COLO668 (cell line): ENCODE measurements at regions not wholly inside any gene's neighbourhood (a gene's known extent, or its start where the extent isn't known, plus 50 kb on each side); places are given as distances from the start of the nearest gene placed in this dataset.

Experiments
- DNase-seq: peaks from one replicate; lab custom pipeline; 2025; ENCODE audit not compliant: unreplicated experiment; lab: John Stamatoyannopoulos, UW

DNA sequence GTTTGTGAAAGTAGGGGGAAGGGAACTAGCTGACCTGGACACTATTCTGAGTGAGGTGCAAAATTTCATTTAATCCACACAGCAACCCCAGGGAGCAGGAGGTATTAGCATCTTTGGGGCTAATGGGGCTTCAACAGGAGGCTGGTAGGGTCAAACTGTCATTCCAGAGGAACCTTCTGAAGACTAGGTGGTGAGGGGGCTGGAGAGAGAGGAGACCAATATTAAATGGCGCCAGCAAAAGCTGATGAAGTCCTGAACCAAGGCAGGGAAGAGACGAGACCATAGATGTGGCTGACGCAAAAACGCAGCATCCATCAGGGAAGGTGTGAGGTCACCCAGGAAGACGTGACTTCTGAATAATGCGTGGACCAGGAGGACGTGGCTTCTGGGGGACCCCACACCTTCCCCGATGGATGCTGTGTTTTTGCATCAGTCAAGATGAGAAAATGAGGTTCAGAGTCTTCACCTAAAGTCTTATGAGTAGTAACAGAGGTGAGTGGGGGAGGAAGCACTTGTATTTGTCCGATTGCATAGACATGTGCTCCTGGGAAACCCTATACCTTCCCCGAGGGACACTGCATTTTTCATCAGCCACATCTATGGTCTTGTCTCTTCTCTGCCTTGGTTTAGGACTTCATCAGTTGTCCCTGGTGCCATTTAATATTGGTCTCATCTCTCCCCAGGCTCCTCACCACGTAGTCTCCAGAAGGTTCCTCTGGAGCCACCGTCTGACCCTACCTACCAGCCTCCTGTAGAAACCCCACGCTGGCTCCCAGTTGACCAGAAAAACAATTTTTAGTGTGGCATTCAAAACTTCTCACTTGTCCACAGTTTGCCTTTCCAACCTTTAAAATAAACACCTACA, 188.6 kb downstream of the MYCN start:
- DNase-seq = no peak

DNA sequence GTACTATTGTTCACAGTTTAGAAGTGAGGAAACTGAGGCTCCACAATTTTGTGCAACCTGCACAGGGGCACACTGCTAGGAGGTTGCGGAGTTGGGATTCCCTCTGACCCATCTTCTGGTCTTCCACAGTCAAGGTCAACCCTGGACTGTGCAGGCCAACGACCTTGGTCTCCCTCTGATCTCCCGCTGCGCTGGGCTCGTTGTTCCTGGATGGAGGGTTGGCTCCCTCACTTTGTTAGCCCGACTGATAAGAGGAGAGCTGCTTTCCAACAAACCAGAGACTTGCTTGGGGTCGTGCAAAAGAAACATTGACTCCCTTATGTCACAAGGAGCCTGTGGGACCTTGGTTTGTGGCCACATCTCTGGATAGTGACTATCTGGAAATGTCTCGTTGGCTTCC, 187.6 kb downstream of the MYCN start:
- DNase-seq = no peak

DNA sequence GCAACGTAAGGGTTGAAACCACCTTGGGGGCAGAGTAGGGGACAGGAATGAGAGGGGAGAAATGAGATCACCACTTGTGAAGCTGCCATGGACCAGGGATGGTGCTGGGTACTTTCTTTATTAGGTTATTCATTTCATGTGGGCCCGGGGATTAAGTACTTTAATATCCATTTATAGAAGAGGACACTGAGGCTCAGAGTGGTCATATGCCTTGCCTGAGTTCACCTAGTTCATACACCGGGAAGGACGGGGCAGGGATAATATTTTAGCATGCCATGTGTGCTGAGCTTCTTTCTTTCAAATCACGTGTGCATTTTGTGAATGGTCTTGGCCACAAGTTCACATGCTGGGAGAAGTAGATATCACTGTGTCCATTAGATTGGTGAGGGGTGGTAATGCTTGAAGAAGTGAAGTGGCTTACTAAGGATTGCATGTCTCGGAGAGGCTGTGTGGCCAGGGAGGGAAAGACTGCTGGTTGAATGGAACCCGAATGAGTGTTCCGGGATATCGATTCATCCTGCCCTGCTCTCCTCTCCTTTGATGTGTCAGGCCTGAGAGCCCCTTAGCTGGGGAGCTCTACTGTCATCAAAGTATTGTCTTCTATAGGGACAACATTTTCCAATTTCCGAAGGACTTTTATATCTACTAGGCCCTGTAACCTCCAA, 187.1 kb downstream of the MYCN start:
- no peak for DNase-seq

DNA sequence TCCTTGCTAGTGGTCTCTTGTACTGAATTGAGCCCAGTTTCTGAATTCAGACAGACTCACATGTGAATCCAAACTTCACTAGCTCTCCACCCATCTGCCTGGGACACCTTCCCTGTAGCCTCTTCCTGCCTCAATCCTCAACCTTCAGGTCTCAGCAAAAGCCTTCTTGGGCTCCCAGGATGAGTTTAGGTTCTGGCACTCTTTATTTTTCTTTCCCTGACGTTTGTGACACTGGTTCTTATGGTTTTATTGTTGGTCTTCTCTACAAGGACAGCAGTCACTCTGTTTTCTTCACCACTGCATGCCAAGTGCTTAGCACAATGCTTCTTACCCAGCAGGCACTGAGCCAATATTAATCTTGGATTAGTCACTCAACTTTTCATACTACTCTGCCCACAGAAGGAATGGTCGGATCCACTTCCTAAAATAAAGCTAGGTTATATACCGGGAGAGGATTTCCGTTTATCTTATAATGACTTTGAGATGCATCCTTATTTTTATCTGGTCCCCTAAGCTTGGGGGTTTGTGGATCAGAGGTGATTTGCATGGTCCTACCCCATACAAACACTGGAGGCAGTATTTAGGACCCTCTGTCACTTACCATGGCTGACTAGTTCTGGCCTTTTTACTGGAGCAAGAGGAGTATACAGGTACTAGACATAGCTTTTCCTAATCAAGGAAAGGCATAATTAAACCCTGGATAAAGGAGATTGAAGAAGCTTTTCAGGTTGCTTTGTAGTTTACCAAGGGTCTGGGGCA, 186.3 kb downstream of the MYCN start:
- DNase-seq = no peak

DNA sequence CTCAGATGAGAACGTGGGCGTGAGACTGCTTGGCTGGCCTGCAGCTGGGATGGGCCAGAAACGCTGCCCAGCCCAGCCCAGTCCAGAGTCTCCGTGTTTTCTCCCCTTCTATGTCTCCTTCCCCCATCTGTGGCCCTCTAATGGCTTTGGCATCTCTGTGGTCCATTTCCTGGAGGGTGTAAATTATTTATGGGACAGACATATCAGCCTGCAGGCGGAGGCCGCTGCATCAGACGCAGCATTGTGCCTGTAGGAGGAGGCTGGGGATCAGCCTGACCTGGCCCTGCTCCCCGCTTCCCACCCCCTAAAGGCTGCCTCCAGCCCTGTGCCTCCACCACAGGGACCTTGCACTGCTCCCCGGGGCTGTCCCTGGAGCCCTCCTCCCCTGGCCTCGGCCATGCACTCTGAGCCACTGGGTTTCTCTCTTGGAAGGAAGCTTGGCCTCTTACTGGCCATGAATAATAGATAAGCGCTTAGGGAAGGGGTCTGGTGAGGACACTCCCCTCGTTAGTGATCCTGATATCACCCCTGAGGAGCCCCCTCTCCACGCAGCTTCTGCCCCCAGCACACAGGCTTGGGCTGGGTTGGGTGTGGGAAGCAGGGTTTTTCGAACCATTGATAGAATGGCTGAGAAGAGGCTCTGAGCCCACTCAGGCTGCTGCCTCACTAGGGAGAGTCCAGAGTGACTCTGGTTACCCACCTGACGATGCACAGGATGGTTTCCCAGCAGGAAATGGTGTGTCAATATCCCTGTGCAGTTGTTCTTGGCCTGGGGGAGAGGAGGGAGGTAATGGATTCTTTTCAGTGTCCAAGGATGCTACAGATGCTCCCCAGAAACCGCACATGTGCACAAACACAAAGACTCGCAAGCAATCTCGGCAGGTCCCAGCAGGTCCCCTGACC, 185.5 kb downstream of the MYCN start:
- no peak for DNase-seq

DNA sequence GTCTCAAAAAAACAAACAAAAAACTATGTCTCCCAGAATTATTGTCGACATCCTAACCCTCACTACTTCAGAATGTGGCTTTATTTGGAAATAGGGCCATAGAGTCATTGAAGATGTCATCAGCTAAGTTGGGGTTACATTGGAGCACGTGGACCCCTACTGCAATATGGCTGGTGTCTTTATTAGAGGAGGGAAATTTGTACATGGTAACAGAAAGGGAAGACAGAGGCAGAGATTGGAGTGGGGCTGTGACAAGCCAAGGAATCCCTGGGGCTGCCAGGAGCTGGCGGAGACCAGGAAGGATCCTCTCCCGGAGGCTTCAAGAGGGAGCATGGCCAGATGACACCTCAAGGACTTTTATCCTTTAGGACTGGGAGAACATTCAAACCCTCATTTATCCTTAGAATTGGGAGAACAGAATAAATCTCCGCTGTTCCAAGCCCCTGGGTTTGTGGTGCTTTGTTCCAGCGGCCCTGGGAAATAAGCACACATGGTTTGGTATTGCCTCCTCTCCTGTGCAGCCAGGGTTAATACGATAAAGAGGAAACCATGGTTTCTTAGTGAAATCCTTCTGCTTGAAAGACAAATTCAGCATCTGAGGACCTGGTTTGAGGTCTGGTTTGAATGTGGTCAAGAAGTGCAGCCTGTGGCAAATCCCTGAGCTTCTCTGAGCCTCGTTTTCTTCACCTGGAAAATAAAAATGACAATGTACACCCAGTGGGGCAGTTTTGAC, 184.7 kb downstream of the MYCN start:
- no peak for DNase-seq

DNA sequence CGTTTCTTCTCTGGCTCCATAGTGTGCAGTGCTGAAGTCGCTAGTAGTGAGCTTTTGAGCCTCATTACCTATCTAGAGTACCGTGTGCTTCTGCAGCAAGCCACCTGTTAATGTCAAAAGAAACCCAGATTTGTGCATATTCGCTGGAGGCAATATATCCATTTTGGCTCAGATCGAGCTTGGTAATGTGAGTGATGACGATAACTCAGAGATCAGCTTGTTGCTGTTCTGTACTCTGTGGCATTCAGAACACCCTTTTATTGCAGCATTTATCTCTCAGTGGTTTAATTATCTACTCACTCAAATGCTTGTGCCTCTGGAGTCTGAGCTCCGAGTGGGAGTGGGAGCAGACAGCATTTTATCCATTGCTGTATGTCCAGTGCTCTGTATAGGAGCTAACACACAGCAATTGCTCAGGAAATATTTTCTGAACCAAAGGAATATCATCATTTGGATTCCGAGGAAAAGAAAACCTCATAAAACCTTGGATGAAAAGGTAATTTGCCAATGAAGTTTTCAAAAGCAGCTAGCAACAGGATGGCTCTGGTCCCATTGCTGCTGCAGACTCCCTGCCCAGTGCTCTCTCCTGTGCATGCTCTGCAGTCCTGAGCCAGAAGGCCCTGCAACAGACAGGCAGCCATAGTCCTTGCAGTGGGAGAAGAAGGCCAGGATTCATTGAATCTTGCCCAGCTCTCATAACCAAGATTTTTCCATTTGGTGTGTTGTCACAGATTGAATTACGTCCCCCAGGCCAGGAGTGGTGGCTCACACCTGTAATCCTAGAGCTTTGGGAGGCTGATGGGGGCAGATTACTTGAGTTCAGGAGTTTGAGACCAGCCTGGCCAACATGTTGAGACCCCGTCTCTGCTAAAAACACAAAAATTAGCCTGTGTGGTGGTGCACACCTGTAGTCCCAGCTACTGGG, 183.8 kb downstream of the MYCN start:
- DNase-seq = no peak

DNA sequence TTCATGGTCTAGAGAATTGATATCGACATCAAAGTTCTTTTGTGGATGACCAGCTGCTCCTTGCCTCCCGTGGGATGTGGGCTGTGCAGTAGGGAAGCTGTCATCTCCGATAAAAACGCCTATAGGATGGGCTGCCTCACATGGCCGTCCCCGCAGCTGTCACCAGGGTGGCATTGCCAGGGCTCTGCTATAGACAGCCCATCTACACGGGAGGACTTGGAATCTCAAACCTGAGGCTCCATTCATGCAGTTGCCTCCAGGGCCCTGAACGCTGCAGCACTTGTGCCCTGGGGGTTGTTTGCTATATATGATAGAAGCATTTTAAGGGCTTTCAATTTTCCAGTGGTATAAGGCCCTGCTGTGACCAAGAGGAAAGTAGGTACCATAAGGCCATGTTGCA, 183.1 kb downstream of the MYCN start:
- no peak for DNase-seq

DNA sequence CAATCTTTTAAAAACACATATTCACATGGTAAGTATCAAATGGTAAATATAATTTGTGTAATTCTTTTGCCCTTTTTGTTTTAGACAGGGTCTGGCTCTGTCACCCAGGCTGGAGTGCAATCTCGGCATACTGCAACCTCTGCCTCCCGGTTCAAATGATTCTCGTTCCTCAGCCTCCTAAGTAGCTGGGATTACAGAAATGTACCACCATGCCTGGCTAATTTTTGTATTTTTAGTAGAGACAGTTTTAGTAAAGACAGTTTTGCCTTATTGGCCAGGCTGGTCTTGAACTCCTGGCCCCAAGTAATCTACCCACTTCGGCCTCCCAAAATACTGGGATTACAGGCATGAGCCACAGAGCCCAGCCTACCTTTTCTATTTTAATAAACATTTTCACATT, 182.2 kb downstream of the MYCN start:
- DNase-seq = no peak

DNA sequence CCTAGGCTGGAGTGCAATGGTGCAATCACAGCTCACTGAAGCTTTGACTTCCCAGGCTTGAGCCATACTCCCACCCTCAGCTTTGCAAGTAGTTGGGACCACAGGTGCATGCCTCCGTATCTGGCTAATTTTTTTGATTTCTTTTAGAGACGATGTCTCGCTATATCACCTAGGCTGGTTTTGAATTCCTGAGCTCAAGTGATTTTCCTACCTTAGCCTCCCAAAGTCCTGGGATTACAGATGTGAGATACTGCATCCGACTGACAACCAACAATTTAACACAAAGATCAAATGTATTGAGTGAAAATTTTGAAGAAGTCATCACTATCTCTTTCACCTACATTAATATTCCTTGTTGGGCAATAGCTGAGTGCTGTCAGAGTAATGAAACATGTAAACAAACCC, 181.6 kb downstream of the MYCN start:
- DNase-seq = no peak

DNA sequence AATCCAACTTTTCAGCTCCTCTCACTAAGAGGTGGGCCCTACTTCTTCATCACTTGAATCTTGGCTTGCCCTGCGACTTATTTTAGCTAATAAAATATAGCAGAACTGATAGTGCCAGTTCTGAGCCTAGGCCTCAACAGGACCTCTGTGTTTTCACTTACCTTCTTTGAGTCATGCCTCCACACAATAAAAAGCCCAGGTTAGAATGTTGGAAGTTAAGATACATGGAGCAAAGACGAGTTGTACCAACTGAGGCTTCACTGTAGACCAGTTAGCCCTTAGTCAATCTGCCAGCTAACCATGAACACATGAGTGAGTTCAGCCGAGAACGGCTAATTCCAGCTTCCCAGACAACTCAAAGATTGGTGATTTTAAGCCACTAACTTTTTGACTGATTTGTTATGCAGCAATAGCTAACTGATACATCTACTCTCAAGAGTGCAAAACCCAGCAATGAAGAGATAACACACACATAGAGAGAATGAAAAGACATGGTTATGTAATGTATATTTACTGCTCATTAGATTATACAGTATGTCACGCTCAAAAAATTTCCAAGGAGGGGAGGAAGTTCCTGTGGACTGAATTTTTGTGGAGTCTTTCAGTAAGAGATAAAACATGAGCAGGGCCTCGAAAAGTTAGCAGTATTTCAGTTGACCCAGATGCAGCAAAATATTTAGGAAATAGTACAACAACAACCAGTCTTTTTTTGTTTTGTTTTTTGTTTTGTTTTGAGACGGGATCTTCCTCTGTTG, 181.1 kb downstream of the MYCN start:
- no peak for DNase-seq

DNA sequence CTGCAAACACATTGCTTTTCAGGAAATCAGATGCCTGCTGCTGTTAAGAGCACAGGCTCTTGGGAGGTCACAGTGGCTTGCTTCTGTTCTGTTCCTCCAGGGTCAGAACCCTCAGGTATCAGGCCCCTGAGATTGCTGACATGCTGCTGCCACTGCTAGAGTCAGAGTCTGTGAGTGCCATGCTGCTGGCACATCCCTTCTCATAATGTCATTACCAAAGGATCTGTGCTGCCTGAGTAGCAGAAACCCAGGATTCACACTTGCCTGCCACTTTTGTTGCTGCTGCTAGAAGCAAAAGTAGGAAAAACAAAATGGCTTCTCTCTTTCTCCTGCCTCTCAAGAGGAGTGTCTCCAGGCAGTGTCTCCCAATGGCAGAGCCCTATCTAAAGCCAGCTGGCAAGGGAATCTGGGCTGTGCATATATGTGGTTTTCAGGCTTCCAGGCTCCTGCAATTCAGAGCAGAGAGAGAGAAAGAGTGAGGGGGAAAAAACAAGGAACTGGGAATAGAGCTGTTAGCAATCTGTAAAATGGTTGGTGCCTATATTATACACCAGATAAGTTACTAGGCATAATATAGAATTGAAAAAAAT, 180.3 kb downstream of the MYCN start:
- DNase-seq = no peak

DNA sequence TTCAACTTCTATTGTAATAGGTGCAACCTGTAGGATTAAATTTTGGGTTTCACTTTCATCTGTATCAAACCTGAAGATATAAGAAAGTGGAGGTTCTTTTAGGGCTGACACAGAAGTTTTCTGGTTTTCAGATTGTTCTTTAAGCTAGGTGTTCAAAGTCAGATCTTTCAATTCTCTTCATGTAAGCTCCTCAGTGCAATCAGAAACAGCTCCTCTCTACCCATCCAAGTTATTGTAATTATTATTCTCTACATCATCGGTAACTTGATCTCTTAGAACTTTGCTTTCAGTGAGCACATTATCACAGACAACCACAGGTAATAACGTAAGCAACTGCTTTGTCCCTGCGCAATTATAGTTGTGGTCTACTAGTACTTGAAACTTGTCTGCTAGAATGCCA, 179.4 kb downstream of the MYCN start:
- no peak for DNase-seq

DNA sequence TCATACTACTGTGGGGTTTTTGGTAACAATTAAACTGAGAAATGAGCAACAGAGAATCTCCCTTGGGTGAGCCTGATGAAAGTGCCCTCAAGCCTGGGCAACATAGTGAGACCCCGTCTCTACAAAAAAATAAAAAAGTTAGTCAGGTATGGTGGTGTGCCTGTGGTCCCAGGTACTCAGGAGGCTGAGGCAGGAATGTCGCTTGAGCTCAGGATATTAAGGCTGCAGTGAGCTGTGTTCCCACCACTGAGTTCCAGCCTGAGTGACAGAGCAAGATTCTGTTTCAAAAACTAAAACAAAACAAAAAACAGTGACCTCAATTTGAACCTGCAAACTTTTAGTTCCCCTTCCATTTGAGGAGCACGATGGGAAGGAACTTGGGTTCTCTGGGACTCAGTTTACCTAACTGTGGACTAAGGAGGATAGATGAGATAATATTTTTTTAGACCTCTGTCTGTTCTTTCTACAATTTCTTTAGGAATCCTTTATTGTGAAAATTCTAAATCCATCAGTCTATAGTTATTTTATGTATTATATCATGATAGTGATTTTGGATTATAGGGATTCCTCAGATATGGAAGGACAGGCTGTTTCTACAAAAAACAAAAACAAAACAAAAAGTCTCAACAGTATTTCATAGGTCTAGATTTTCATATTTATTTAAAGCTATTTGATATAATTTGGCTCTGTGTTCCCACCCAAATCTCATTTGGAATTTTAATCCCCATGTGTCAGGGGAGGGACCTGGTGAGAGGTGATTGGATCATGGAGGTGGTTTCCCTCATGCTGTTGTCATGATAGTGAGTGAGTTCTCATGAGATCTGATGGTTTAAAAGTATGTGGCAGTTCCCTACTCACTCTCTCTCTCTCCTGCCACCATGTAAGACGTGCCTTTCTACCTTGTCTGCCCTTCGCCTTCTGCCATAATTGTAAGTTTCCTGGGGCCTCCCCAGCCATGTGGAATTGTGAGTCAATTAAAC, 178.6 kb downstream of the MYCN start:
- DNase-seq = no peak

DNA sequence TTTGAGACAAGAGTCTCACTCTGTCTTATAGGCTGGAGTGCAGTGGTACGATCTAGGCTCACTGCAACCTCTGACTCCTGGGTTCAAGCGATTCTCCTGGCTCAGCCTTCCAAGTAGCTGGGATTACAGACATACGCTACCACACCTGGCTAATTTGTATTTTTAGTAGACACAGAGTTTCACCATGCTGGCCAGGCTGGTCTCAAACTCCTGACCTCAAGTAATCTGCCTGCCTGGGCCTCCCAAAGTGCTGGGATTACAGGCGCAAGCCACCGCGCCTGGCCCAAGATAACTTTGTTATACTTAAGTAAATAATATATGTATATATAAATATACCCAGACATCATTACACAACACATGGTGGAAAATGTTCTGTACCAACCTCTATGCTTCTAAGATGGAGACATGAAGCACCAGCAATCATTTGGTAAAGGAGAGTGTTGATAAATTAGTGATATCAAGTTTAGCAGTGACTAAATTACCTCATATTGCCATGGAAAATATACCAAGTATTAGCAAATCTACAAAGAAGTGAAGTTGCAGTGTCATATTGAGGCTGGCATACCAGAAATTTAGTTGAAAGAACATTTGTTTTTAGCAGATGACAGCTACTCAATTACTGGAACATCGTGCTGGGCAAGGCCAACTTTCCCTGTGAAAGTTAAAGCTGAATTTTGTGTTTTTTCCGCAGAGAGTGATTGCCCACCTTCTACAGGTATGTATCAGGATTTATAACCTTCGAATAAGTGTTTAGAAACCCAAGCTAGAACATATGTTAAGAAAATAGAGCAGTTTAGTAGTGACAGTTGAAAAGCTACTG, 177.7 kb downstream of the MYCN start:
- no peak for DNase-seq
